Nephron (organoid): ENCODE measurements at regions not wholly inside any gene's neighbourhood (a gene's known extent, or its start where the extent isn't known, plus 50 kb on each side); places are given as distances from the start of the nearest gene placed in this dataset.

ENCODE experiments used
- H3K27ac Mint-ChIP-seq, 3 experiments: 2 replicates each; pipeline ENCODE4 v1.8.0; 2020; ENCODE audit warnings: mixed read lengths in 3 of 3, mild to moderate bottlenecking in 2 of 3, moderate library complexity in 1 of 3
- H3K27me3 Mint-ChIP-seq: 2 replicates; pipeline ENCODE4 v1.8.0; 2021; ENCODE audit warnings: low read depth, mild to moderate bottlenecking, moderate library complexity, mixed read lengths
- H3K36me3 Mint-ChIP-seq: 2 replicates; pipeline ENCODE4 v1.8.0; 2020; ENCODE audit warnings: low read depth, mixed read lengths
- H3K4me1 Mint-ChIP-seq: 2 replicates; pipeline ENCODE4 v1.8.0; 2020; ENCODE audit warnings: mixed read lengths
- H3K4me3 Mint-ChIP-seq, 3 experiments: 2 replicates each; pipeline ENCODE4 v1.8.0; 2020; ENCODE audit warnings: mild to moderate bottlenecking in 3 of 3, mixed read lengths in 3 of 3, moderate library complexity in 2 of 3
- H3K9me3 Mint-ChIP-seq: 2 replicates; pipeline ENCODE4 v1.8.0; 2020; ENCODE audit warnings: mixed read lengths
- TF ChIP-seq, protein P1 (sequence below), 3 experiments: fragments of 200-600 bp; sonication (generic); IDR thresholded peaks; one replicate each; pipeline ENCODE4 v1.5.0; 2021; ENCODE audit warnings: antibody characterized with exemption in 3 of 3; ENCODE audit not compliant: unreplicated experiment in 3 of 3

DNA sequence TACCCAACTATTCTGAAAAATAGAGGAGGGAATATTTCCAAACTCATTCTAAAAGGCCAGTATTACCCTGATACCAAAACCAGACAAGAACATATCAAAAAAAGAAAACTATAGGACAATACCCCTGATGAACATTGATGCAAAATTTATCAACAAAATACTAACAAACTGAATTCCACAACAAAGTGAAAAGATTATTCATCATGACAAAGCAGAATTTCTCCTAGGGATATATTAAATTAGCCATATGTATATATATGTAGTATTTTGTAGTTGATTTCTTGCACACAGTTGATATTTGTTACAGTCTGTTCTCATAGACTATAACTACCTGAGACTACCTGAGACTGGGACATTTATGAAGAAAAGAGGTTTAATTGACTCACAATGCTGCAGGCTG, 495.0 kb upstream of the SPRY2 start:
- H3K9me3 Mint-ChIP-seq, result peaks cover 34% of the 10 kb centered on the region
- no peaks in the 10 kb centered on the region for H3K4me1 Mint-ChIP-seq
- no peaks in the 10 kb centered on the region for H3K27me3 Mint-ChIP-seq
- no peak overlapping the region for H3K27ac Mint-ChIP-seq
- peaks cover 3% of the 10 kb centered on the region for H3K36me3 Mint-ChIP-seq
- TF ChIP-seq, protein P1, sequence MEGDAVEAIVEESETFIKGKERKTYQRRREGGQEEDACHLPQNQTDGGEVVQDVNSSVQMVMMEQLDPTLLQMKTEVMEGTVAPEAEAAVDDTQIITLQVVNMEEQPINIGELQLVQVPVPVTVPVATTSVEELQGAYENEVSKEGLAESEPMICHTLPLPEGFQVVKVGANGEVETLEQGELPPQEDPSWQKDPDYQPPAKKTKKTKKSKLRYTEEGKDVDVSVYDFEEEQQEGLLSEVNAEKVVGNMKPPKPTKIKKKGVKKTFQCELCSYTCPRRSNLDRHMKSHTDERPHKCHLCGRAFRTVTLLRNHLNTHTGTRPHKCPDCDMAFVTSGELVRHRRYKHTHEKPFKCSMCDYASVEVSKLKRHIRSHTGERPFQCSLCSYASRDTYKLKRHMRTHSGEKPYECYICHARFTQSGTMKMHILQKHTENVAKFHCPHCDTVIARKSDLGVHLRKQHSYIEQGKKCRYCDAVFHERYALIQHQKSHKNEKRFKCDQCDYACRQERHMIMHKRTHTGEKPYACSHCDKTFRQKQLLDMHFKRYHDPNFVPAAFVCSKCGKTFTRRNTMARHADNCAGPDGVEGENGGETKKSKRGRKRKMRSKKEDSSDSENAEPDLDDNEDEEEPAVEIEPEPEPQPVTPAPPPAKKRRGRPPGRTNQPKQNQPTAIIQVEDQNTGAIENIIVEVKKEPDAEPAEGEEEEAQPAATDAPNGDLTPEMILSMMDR (IDR thresholded peaks at IDR 0.05; ENCODE audit: unreplicated experiment in 3 of 3), result no peak
- H3K4me3 Mint-ChIP-seq, result no peak overlapping the region

DNA sequence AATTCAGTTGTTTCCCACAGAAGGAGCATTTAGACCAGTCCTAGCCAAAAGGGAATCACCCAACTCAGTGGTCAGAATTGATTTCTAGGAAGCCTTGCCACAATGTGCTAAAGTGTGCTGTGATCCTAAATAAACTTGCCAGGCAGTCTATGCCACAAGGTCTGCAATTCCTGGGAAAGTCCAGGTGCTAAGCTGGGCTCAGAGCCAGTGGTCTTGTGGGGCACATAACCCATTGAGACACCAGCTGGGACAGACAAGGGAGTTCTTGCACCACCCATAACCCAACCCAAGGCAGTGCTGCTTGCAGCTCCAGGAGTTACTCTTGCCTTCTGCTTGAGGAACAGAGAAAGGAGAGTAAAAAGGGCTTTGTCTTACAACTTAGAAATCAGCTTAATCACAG, 489.5 kb upstream of the SPRY2 start:
- Mint-ChIP-seq H3K4me3 (no peak overlapping the region), H3K27ac (no peak overlapping the region), H3K9me3 (peaks cover 50% of the 10 kb centered on the region), H3K36me3 (no peaks in the 10 kb centered on the region), H3K4me1 (no peaks in the 10 kb centered on the region), H3K27me3 (no peaks in the 10 kb centered on the region)
- TF ChIP-seq, protein P1 (IDR thresholded peaks at IDR 0.05; ENCODE audit: unreplicated experiment in 3 of 3), result no peak

DNA sequence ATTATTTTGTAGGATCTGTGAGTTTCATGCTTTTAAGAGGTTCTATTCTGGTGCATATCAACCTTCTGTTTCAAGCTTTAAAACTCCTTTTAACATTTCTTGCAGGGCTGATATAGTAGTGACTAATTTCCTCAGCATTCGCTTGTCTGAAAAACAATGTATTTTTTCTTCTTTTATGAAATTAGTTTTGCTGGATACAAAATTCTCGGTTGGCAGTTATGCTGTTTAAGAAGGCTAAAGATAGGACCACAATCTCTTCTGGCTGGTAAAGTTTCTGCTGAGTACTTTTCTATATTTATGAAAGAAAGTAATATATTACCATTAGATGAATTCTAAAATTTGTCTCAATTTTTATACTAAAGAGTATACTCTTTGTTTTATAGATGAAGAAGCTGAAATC, 487.8 kb upstream of the SPRY2 start:
- H3K36me3 Mint-ChIP-seq, result no peaks in the 10 kb centered on the region
- no peaks in the 10 kb centered on the region for H3K4me1 Mint-ChIP-seq
- no peaks in the 10 kb centered on the region for H3K27me3 Mint-ChIP-seq
- TF ChIP-seq, protein P1 (IDR thresholded peaks at IDR 0.05; ENCODE audit: unreplicated experiment in 3 of 3), result no peak
- no peak overlapping the region for H3K27ac Mint-ChIP-seq
- peaks cover 51% of the 10 kb centered on the region for H3K9me3 Mint-ChIP-seq
- no peak overlapping the region for H3K4me3 Mint-ChIP-seq

DNA sequence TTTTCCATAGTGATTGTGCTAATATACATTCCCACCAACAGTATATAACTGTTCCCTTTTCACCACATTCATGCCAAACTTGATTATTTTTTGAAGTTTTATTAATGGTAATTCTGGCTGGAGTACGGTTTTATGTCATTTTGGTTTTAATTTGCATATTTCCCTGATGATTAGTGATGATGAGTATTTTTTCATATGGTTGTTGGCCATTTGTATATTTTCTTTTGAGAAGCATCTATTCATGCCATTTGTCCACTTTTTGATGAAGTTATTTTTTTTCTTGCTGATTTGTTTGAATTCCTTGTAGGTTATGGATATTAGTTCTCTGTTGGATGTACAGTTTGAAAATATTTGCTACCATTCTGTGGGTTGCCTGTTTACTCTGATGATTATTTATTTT, 484.4 kb upstream of the SPRY2 start:
- Mint-ChIP-seq H3K4me1 (no peaks in the 10 kb centered on the region), H3K36me3 (no peaks in the 10 kb centered on the region), H3K9me3 (peaks cover 31% of the 10 kb centered on the region), H3K27me3 (no peaks in the 10 kb centered on the region), H3K27ac (no peak overlapping the region), H3K4me3 (no peak overlapping the region)
- TF ChIP-seq, protein P1 (IDR thresholded peaks at IDR 0.05; ENCODE audit: unreplicated experiment in 3 of 3), result no peak

DNA sequence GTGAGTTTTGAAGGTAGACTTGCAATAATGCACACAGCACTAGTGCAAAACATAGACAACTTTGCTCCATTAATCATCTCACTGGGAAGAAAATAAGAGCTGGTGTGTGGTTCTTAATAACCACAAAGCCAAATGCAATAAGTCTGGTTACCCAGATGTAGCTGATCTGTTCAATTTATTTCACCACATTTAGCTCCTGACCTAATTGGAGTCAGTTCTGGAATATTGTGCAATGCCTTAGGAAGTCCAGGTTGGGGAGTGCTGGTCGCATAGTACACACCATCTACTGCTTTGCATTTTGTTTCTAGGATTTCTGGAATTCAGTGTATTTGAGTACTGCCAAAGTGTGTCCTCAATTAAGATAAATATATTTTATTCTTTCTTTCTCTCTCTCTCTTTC, 483.3 kb upstream of the SPRY2 start:
- H3K27me3 Mint-ChIP-seq, result no peaks in the 10 kb centered on the region
- H3K4me1 Mint-ChIP-seq, result no peaks in the 10 kb centered on the region
- H3K36me3 Mint-ChIP-seq, result no peaks in the 10 kb centered on the region
- TF ChIP-seq, protein P1 (IDR thresholded peaks at IDR 0.05; ENCODE audit: unreplicated experiment in 3 of 3), result no peak
- no peak overlapping the region for H3K27ac Mint-ChIP-seq
- peaks cover 31% of the 10 kb centered on the region for H3K9me3 Mint-ChIP-seq
- no peak overlapping the region for H3K4me3 Mint-ChIP-seq

GRCh38 chr13:80823472-80823871, 482.5 kb upstream of the SPRY2 start:
- Mint-ChIP-seq H3K36me3 (no peaks in the 10 kb centered on the region), H3K27ac (no peak overlapping the region), H3K27me3 (no peaks in the 10 kb centered on the region), H3K4me1 (no peaks in the 10 kb centered on the region), H3K4me3 (no peak overlapping the region), H3K9me3 (peaks cover 29% of the 10 kb centered on the region)
- TF ChIP-seq, protein P1 (IDR thresholded peaks at IDR 0.05; ENCODE audit: unreplicated experiment in 3 of 3), result no peak
